HG03135 (cell line): ENCODE measurements at regions not wholly inside any gene's neighbourhood (a gene's known extent, or its start where the extent isn't known, plus 50 kb on each side); places are given as distances from the start of the nearest gene placed in this dataset.

Source experiments
- ATAC-seq: cut with Tn5 transposase; IDR thresholded peaks from one replicate; pipeline ENCODE4 v1.9.1; 2021; ENCODE audit warnings: mild to moderate bottlenecking, moderate library complexity; ENCODE audit not compliant: unreplicated experiment

DNA sequence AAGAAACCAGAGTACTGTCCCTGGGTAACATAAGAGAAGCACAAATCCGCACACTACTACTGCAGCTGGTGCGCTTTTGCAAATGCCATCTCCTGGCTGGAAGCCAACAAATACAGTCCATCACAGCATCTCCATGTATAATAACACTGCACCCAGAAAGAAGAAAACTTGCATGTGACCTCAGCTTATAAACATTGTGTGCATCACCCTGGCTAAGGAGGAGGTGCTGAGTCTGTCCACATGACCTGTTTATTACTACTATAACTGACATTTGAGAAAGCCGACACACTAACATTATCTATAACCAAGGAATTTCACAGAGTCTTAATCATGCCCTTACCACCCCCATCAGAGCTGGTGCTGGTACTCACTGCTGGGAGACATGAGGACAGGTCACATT is 516.8 kb downstream of the CFAP47 start:
- no peak for ATAC-seq

GRCh38 chrX:36443007-36443406 is 523.5 kb downstream of the CFAP47 start:
- no peak for ATAC-seq

GRCh38 chrX:36445566-36445965 is 526.0 kb downstream of the CFAP47 start:
- ATAC-seq, result no peak

DNA sequence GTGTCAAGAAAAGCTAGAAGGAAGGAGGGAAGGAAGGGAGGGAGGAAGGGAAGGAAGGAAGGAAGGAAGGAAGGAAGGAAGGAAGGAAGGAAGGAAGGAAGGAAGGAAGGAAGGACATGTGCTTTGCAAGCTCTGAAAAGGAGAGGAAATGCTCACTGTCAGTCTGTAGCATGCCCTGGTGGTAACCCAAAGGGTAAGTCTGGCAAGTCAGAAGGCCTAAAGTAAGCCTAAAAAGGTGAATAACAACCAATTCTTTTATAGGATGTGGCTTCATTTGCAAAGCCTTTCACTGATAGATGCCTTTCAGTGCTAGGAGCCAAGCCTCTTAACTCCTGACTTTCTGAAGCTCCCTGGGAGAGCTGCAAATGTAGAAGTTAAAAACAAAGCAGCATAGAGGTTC is 542.6 kb downstream of the CFAP47 start:
- no peak for ATAC-seq

DNA sequence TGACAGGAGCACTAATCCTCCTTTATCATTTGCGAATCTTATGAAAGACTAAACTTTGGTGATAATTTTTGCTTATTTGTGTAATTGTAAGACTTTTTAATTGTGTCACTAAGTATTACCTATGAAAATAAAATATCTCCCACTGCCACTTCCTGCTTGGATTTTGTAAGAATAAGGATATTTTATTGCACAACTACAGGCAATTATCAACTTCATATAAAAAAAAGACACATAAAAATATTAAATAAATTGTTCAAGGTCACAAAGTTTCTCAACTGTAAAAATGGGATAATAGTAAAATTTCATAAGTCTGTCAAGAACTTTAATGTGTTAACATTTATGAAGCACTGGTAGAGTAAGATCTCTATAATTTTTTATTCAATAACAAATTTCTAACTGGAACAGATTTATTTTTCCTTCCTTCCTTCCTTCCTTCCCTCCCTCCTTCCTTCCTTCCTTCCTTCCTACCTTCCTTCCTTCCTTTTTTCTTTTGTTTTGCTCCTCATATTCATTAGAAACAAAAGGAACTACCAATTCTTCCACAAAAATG is 527.6 kb upstream of the FAM47C start:
- ATAC-seq, result no peak

GRCh38 chrX:36501169-36501702 is 506.9 kb upstream of the FAM47C start:
- ATAC-seq, result no peak

GRCh38 chrX:36504625-36505024 is 503.5 kb upstream of the FAM47C start:
- ATAC-seq, result no peak

GRCh38 chrX:36508042-36508441 is 500.1 kb upstream of the FAM47C start:
- ATAC-seq, result no peak

- no peak for ATAC-seq
Measured at GRCh38 chrX:36510736-36511135, 497.4 kb upstream of the FAM47C start.

DNA sequence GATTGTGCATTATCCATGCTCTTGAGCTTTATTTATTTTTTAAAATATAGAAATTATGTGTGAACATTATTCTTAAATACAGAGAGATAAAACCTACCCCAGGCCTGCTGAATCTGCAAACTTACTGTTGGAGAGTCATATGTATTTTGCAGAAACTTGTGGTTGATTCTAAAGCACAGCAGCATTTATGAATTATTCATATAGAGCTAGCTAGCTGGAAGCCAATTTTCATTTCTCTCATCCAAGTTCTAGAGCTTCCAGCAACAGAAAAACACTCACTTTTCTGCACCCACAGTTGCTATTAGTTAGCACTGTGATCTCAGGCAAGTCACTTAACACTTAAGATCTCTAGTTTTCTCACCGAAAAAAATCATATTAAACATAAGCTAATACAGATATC is 479.5 kb upstream of the FAM47C start:
- ATAC-seq, result no peak

DNA sequence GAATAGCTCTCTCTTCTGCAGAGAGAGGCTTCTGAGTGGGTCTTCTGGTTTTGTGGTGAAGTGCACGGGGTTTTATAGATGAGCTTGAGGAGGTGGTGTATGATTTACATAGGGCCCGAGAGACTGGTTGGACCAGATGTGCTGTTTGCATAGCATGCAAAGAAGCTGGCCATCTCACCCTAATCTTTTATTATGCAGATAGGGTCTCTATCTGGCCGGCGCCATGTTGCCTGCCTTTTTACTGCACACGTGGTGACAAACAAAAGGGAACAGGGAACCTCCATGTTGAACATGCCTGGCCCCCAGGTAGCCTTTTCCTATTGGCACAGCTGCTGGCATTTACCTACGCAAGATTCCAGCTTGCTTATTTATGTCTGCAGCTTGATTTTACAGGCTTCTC is 473.3 kb upstream of the FAM47C start:
- ATAC-seq, result no peak

- ATAC-seq, result no peak
Measured at GRCh38 chrX:36543499-36543898, 464.7 kb upstream of the FAM47C start.

- no peak for ATAC-seq
Measured at GRCh38 chrX:36562986-36563385, 445.2 kb upstream of the FAM47C start.

DNA sequence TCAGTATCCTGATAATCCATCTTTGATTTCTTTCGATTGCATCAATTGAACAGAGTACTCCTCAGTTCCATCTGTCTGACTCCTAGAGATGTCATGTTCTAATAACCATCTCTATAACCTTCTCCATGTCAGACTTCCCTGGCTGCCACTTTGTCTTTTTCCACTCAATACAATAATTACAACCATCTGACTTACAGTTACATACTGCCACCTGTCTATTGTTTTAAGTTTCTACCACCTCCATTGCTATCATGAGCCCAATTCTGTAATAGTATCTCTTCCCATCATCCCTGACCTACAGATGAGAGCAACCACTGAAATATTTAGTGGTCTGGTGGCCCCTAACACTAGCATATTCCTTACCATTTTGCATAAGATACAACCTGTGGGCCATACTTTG is 439.2 kb upstream of the FAM47C start:
- no peak for ATAC-seq

GRCh38 chrX:36573720-36574119 is 434.4 kb upstream of the FAM47C start:
- ATAC-seq, result no peak

DNA sequence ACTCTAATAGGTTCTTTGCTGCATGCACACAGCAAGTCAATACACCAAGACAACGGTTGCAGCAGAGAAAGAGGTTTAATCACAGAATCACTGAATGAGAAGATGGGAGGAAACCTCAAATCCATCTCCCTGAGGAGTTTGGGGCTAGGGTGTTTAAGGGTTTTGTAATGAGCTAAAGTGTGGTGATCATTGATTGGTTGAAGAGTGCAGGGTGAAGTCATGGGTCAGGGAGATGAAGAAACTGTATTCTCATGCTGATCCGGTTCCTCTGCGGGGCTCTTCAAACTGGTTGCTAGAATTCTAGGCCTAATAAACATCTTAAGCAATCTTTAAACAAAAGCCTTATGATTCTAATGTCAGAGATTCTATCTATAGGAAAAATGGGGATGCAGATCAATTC is 432.5 kb upstream of the FAM47C start:
- no peak for ATAC-seq

DNA sequence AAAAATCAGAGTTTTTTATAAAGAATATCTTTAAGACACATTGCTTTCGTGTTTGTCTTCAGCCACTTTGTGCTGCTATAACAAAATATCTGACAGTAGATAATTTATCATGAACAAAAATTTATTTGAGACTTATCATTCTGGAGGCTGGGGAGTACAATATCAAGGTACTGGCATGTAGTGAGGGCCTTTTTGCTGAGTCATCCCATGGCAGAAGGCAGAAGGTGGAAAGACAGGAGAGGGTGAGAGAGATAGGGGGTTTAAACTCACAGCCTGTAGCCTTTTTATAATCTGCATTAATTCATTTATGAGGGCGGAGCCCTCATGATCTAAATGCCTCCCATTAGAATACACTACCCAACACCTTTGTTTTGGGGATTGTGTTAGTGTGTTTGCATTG is 431.2 kb upstream of the FAM47C start:
- no peak for ATAC-seq

DNA sequence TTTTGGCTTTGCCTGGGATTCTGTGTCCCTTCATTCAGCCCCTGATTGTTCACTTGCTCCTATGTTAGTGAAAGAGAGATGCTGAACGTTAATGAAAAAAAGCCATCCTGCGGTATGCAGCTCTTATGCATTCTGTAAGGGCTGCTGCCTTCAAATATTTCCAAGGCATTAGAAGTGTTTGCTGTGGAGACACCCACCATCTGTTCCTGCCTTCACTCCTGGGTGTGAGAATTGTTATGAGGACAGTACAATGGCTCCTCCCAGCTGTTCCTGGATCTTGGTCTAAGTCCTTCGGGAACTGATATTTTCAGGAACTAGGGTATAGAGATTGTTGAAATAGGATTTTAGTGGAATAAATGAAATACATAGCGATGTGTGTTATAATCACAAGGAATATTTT is 427.1 kb upstream of the FAM47C start:
- no peak for ATAC-seq

GRCh38 chrX:36583674-36584073 is 424.5 kb upstream of the FAM47C start:
- ATAC-seq, result no peak

- ATAC-seq, result no peak
Measured at GRCh38 chrX:36609616-36610585, 398.3 kb upstream of the FAM47C start.

DNA sequence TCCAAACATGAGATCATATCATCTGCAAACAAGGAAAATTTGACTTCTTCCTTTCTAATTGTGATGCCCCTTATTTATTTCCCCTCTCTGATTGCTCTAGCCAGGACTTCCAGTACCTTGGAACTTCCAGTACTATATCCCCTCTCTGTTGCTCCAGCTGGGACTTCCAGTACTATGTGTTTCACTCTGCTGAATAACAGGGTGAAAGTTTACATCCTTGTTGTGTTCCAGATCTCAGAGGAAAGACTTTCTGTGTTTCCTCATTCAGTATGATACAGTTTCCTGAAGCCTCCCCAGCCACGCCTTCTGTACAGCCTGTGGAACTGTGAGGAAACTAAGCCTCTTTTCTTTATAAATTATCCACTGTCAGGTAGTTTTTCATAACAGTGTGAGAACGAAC is 381.3 kb upstream of the FAM47C start:
- ATAC-seq, result no peak

GRCh38 chrX:36640232-36640631 is 367.9 kb upstream of the FAM47C start:
- ATAC-seq, result no peak
